Common myeloid progenitor, CD34-positive (primary cell): ENCODE measurements at regions not wholly inside any gene's neighbourhood (a gene's known extent, or its start where the extent isn't known, plus 50 kb on each side); places are given as distances from the start of the nearest gene placed in this dataset.

Experiments used
- CTCF ChIA-PET: fragments of 350-600 bp; sonication (Branson Sonifier 250); formaldehyde crosslinking; loops from one replicate; lab custom pipeline; 2021; ENCODE audit warnings: antibody characterized with exemption; lab: Charles Lee
- POLR2A ChIA-PET: fragments of 350-600 bp; sonication (Branson Sonifier 250); formaldehyde crosslinking; loops from one replicate; lab custom pipeline; 2021; ENCODE audit warnings: antibody characterized with exemption; lab: Charles Lee
- DNase-seq, 3 donors: peaks; one replicate each; pipeline versions ENCODE4 v3.0.0 to v3.0.0-alpha.2; 2013
- H3K27ac ChIP-seq, 2 experiments: 1 replicate in 1 of 2; 2 replicates in 1 of 2; pipeline ENCODE4 v1.7.0; 2013; ENCODE audit warnings: inconsistent platforms in 2 of 2, low read length in 2 of 2, mild to moderate bottlenecking in 2 of 2, low read depth in 1 of 2, moderate library complexity in 1 of 2; ENCODE audit not compliant: severe bottlenecking in 2 of 2, insufficient read depth in 1 of 2, poor library complexity in 1 of 2
- H3K27me3 ChIP-seq, 5 experiments: replicated peaks in 2 of 5; 1 replicate in 3 of 5; 2 replicates in 2 of 5; pipeline versions ENCODE4 v1.6.1 to v1.7.0; 2013; ENCODE audit warnings: low read length in 4 of 5, mild to moderate bottlenecking in 2 of 5, moderate library complexity in 2 of 5, inconsistent platforms in 1 of 5; ENCODE audit not compliant: insufficient read depth in 5 of 5, control insufficient read depth in 4 of 5
- H3K36me3 ChIP-seq, 4 experiments: 1 replicate in 2 of 4; 2 replicates in 2 of 4; pipeline versions ENCODE4 v1.6.1 to v1.7.0; 2013; ENCODE audit warnings: low read length in 3 of 4, control low read depth in 1 of 4, mild to moderate bottlenecking in 1 of 4; ENCODE audit not compliant: control insufficient read depth in 4 of 4, insufficient read depth in 4 of 4
- H3K4me1 ChIP-seq, 4 experiments: 1 replicate in 3 of 4; 2 replicates in 1 of 4; pipeline versions ENCODE4 v1.6.1 to v1.7.1; 2013; ENCODE audit warnings: low read length in 3 of 4, mild to moderate bottlenecking in 3 of 4, control low read depth in 1 of 4, inconsistent platforms in 1 of 4, moderate library complexity in 1 of 4; ENCODE audit not compliant: control insufficient read depth in 4 of 4, insufficient read depth in 4 of 4; ENCODE audit errors: control extremely low read depth in 1 of 4
- H3K4me3 ChIP-seq, 7 experiments: 1 replicate in 4 of 7; 2 replicates in 3 of 7; pipeline versions ENCODE4 v1.5.1 to v1.7.0; 2013; ENCODE audit warnings: mild to moderate bottlenecking in 7 of 7, low read length in 6 of 7, moderate library complexity in 6 of 7, inconsistent platforms in 2 of 7, low read depth in 2 of 7, control low read depth in 1 of 7; ENCODE audit not compliant: insufficient read depth in 4 of 7, control insufficient read depth in 1 of 7; ENCODE audit errors: extremely low read depth in 1 of 7
- H3K9me3 ChIP-seq, 5 experiments: 1 replicate in 4 of 5; 2 replicates in 1 of 5; pipeline versions ENCODE4 v1.6.1 to v1.7.1; 2013; ENCODE audit warnings: low read length in 4 of 5, mild to moderate bottlenecking in 2 of 5, inconsistent platforms in 1 of 5, low read depth in 1 of 5, moderate library complexity in 1 of 5; ENCODE audit not compliant: control insufficient read depth in 4 of 5, insufficient read depth in 2 of 5; ENCODE audit errors: control extremely low read depth in 1 of 5
- WGBS: methylation state at CpG from one replicate; pipeline ENCODE4 v1.1.5; 2013; ENCODE audit not compliant: insufficient coverage; 5-methylcytosine and 5-hydroxymethylcytosine counted together

- H3K36me3 ChIP-seq: no peaks in the 10 kb centered on the region
- ChIA-PET CTCF (interaction anchor here (1.5 kb wide), 1 partner anchor 22 kb away, joined by 3 read pairs; no protein-coding TSS in a partner anchor), POLR2A (no interaction called here)
- WGBS: no CpG with 5 or more reads among the region's 2 CpGs
- H3K4me1 ChIP-seq: no peaks in the 10 kb centered on the region
- H3K9me3 ChIP-seq: peaks cover 0 to 3% (median 0%) of the 10 kb centered on the region in 5 experiments
- no peak for DNase-seq
- H3K27me3 ChIP-seq: no peaks in the 10 kb centered on the region
- H3K4me3 ChIP-seq: no peak overlapping the region
- no peak overlapping the region for H3K27ac ChIP-seq
Observed at GRCh38 chr20:8952721-8953120, 116.2 kb upstream of the PLCB4 start.

- POLR2A ChIA-PET: no interaction called here
- CTCF ChIA-PET: no interaction called here
- no peaks in the 10 kb centered on the region for H3K36me3 ChIP-seq
- peaks cover 0 to 3% (median 0%) of the 10 kb centered on the region in 5 experiments for H3K9me3 ChIP-seq
- WGBS: no CpG with 5 or more reads among the region's 1 CpG
- H3K4me3 ChIP-seq: no peak overlapping the region
- H3K27ac ChIP-seq: no peak overlapping the region
- no peaks in the 10 kb centered on the region for H3K27me3 ChIP-seq
- no peaks in the 10 kb centered on the region for H3K4me1 ChIP-seq
- DNase-seq: no peak
Observed at GRCh38 chr20:8953300-8953699, 115.6 kb upstream of the PLCB4 start.

- CTCF ChIA-PET: no interaction called here
- POLR2A ChIA-PET: no interaction called here
- no peak for DNase-seq
- H3K9me3 ChIP-seq: no peaks in the 10 kb centered on the region
- H3K27me3 ChIP-seq: no peaks in the 10 kb centered on the region
- no peak overlapping the region for H3K27ac ChIP-seq
- H3K4me1 ChIP-seq: no peaks in the 10 kb centered on the region
- H3K36me3 ChIP-seq: no peaks in the 10 kb centered on the region
- 100% methylated on average over 3 of the region's 4 CpGs for WGBS
- H3K4me3 ChIP-seq: no peak overlapping the region
Observed at GRCh38 chr20:8960241-8960640, 108.6 kb upstream of the PLCB4 start.

- no peak for DNase-seq
- ChIA-PET CTCF (no interaction called here), POLR2A (no interaction called here)
- Histone ChIP-seq H3K27me3 (no peaks in the 10 kb centered on the region), H3K36me3 (no peaks in the 10 kb centered on the region), H3K9me3 (peaks cover 0 to 3% (median 0%) of the 10 kb centered on the region in 5 experiments), H3K4me3 (no peak overlapping the region), H3K27ac (no peak overlapping the region), H3K4me1 (no peaks in the 10 kb centered on the region)
Observed at GRCh38 chr20:8963330-8963729, 105.6 kb upstream of the PLCB4 start.

- Histone ChIP-seq H3K4me3 (no peak overlapping the region), H3K9me3 (peaks cover 0 to 3% (median 0%) of the 10 kb centered on the region in 5 experiments), H3K36me3 (no peaks in the 10 kb centered on the region), H3K27ac (no peak overlapping the region), H3K4me1 (no peaks in the 10 kb centered on the region), H3K27me3 (no peaks in the 10 kb centered on the region)
- DNase-seq: no peak
- POLR2A ChIA-PET: no interaction called here
- CTCF ChIA-PET: no interaction called here
- 97% methylated on average over 5 of the region's 5 CpGs for WGBS
Observed at GRCh38 chr20:8964959-8965562, 103.8 kb upstream of the PLCB4 start.

GRCh38 chr20:8967641-8968245 is 101.1 kb upstream of the PLCB4 start:
- H3K36me3 ChIP-seq: no peaks in the 10 kb centered on the region
- ChIA-PET POLR2A (interaction anchor here (0.6 kb wide), 1 partner anchor 190 kb away, joined by 3 read pairs; no protein-coding TSS in a partner anchor), CTCF (no interaction called here)
- no peaks in the 10 kb centered on the region for H3K4me1 ChIP-seq
- H3K27ac ChIP-seq: no peak overlapping the region
- 100% methylated on average over 2 of the region's 2 CpGs for WGBS
- no peaks in the 10 kb centered on the region for H3K27me3 ChIP-seq
- peaks cover 0 to 3% (median 0%) of the 10 kb centered on the region in 5 experiments for H3K9me3 ChIP-seq
- no peak for DNase-seq
- H3K4me3 ChIP-seq: no peak overlapping the region

GRCh38 chr20:8969146-8969583 is 99.7 kb upstream of the PLCB4 start:
- POLR2A ChIA-PET: no interaction called here
- CTCF ChIA-PET: no interaction called here
- H3K4me3 ChIP-seq: no peak overlapping the region

More at GRCh38 chr20:8969146-8969583, 99.7 kb upstream of the PLCB4 start:
- DNase-seq: no peak
- no peaks in the 10 kb centered on the region for H3K27me3 ChIP-seq
- H3K36me3 ChIP-seq: no peaks in the 10 kb centered on the region
- H3K9me3 ChIP-seq: peaks cover 0 to 3% (median 0%) of the 10 kb centered on the region in 5 experiments
- no peaks in the 10 kb centered on the region for H3K4me1 ChIP-seq
- H3K27ac ChIP-seq: no peak overlapping the region
